ENCODE measurements at regions not wholly inside any gene's neighbourhood (a gene's known extent, or its start where the extent isn't known, plus 50 kb on each side); places are given as distances from the start of the nearest gene placed in this dataset.
"Not testable (repeated sequence)": the region's sequence is repeated elsewhere in the genome, so short reads cannot be mapped to it uniquely, and the experiment has no call there.

GRCh38 chr2:89585558-89585920 lies 894.1 kb downstream of the RPIA start:
- TF ChIP-seq EZH2 (IDR thresholded peaks at IDR 0.05; ENCODE audit: low read length, missing control alignments); CTCF (conservative IDR thresholded peaks at IDR 0.05 in 1 of 2, IDR thresholded peaks at IDR 0.05 in 1 of 2; ENCODE audit: low read depth in 1 of 2, low read length in 2 of 2): not testable (repeated sequence)

Measured in fibroblast of lung (primary cell).